EL (cell line): ENCODE measurements at regions not wholly inside any gene's neighbourhood (a gene's known extent, or its start where the extent isn't known, plus 50 kb on each side); places are given as distances from the start of the nearest gene placed in this dataset.
"Not testable (repeated sequence)": the region's sequence is repeated elsewhere in the genome, so short reads cannot be mapped to it uniquely, and the experiment has no call there.

Experiments
- DNase-seq: peaks from one replicate; pipeline ENCODE4 v3.0.0-alpha.2; 2016

GRCh38 chr7:50914460-50914859 is 131.8 kb upstream of the GRB10 start:
- DNase-seq = no peak

- no peak for DNase-seq
These were observed 126.1 kb upstream of the GRB10 start for GRCh38 chr7:50908628-50909290.

- not testable (repeated sequence) for DNase-seq
These were observed 116.1 kb upstream of the GRB10 start for GRCh38 chr7:50898604-50899477.

GRCh38 chr7:50887061-50887460 is 104.4 kb upstream of the GRB10 start:
- DNase-seq = not testable (repeated sequence)

- no peak for DNase-seq
These were observed 89.7 kb upstream of the GRB10 start for GRCh38 chr7:50872437-50872836.

- peak; percentile 81 for DNase-seq
These were observed 86.5 kb upstream of the GRB10 start for GRCh38 chr7:50869108-50869725.

- DNase-seq = peak; percentile 22
These were observed 85.9 kb upstream of the GRB10 start for GRCh38 chr7:50868426-50869100.

- no peak for DNase-seq
These were observed 84.3 kb upstream of the GRB10 start for GRCh38 chr7:50867034-50867356.

GRCh38 chr7:50866343-50867033 is 83.8 kb upstream of the GRB10 start:
- DNase-seq = no peak

GRCh38 chr7:50865450-50865849 is 82.8 kb upstream of the GRB10 start:
- no peak for DNase-seq

- no peak for DNase-seq
These were observed 82.0 kb upstream of the GRB10 start for GRCh38 chr7:50864694-50865093.

GRCh38 chr7:50863053-50863452 is 80.4 kb upstream of the GRB10 start:
- DNase-seq = no peak

- no peak for DNase-seq
These were observed 79.6 kb upstream of the GRB10 start for GRCh38 chr7:50862302-50862701.

- DNase-seq = no peak
These were observed 77.9 kb upstream of the GRB10 start for GRCh38 chr7:50860598-50860997.

- no peak for DNase-seq
These were observed 77.5 kb upstream of the GRB10 start for GRCh38 chr7:50860174-50860573.

GRCh38 chr7:50858528-50859245 is 76.0 kb upstream of the GRB10 start:
- DNase-seq = no peak

GRCh38 chr7:50857804-50858489 is 75.3 kb upstream of the GRB10 start:
- no peak for DNase-seq

- no peak for DNase-seq
These were observed 74.1 kb upstream of the GRB10 start for GRCh38 chr7:50856806-50857205.

- DNase-seq = no peak
These were observed 73.5 kb upstream of the GRB10 start for GRCh38 chr7:50856231-50856630.

GRCh38 chr7:50855526-50855925 is 72.8 kb upstream of the GRB10 start:
- no peak for DNase-seq

- DNase-seq = no peak
These were observed 72.1 kb upstream of the GRB10 start for GRCh38 chr7:50854831-50855230.

GRCh38 chr7:50854247-50854646 is 71.6 kb upstream of the GRB10 start:
- DNase-seq = no peak
